NCI-H748 (cell line): ENCODE measurements at regions not wholly inside any gene's neighbourhood (a gene's known extent, or its start where the extent isn't known, plus 50 kb on each side); places are given as distances from the start of the nearest gene placed in this dataset.
A peak's percentile ranks its signal among the peaks of the same experiment; 100 is the strongest.
"Not testable (repeated sequence)": the region's sequence is repeated elsewhere in the genome, so short reads cannot be mapped to it uniquely, and the experiment has no call there.

Experiments used
- DNase-seq: peaks from one replicate; lab custom pipeline; 2025; ENCODE audit not compliant: unreplicated experiment; lab: John Stamatoyannopoulos, UW

GRCh38 chr5:158049459-158049858 is 190.5 kb upstream of the CLINT1 start:
- no peak for DNase-seq

GRCh38 chr5:158045696-158046095 is 186.8 kb upstream of the CLINT1 start:
- DNase-seq = no peak

GRCh38 chr5:158039911-158040347 is 181.0 kb upstream of the CLINT1 start:
- no peak for DNase-seq

- DNase-seq = no peak
Observed at GRCh38 chr5:158039441-158039840, 180.5 kb upstream of the CLINT1 start.

GRCh38 chr5:158036983-158037595 is 178.1 kb upstream of the CLINT1 start:
- not testable (repeated sequence) for DNase-seq

GRCh38 chr5:158034586-158034985 is 175.6 kb upstream of the CLINT1 start:
- not testable (repeated sequence) for DNase-seq

- no peak for DNase-seq
Observed at GRCh38 chr5:158033724-158034123, 174.8 kb upstream of the CLINT1 start.

GRCh38 chr5:158033076-158033475 is 174.1 kb upstream of the CLINT1 start:
- DNase-seq = no peak

- no peak for DNase-seq
Observed at GRCh38 chr5:158032246-158032645, 173.3 kb upstream of the CLINT1 start.

GRCh38 chr5:158027806-158028775 is 169.1 kb upstream of the CLINT1 start:
- no peak for DNase-seq

- DNase-seq = no peak
Observed at GRCh38 chr5:158026304-158027031, 167.5 kb upstream of the CLINT1 start.

GRCh38 chr5:158023266-158023665 is 164.3 kb upstream of the CLINT1 start:
- DNase-seq = no peak

GRCh38 chr5:158022837-158023236 is 163.9 kb upstream of the CLINT1 start:
- no peak for DNase-seq

GRCh38 chr5:158022393-158022792 is 163.4 kb upstream of the CLINT1 start:
- no peak for DNase-seq

GRCh38 chr5:158020555-158021418 is 161.8 kb upstream of the CLINT1 start:
- no peak for DNase-seq

GRCh38 chr5:158017469-158017868 is 158.5 kb upstream of the CLINT1 start:
- DNase-seq = no peak

GRCh38 chr5:158014372-158014771 is 155.4 kb upstream of the CLINT1 start:
- DNase-seq = no peak

- peak; percentile 40 for DNase-seq
Observed at GRCh38 chr5:158013939-158014338, 155.0 kb upstream of the CLINT1 start.

GRCh38 chr5:158013303-158013702 is 154.4 kb upstream of the CLINT1 start:
- DNase-seq = no peak

GRCh38 chr5:158011422-158011821 is 152.5 kb upstream of the CLINT1 start:
- DNase-seq = peak; percentile 48

- DNase-seq = no peak
Observed at GRCh38 chr5:158010831-158011230, 151.9 kb upstream of the CLINT1 start.
